Astrocyte (in vitro differentiated cells and primary cell): ENCODE measurements at regions not wholly inside any gene's neighbourhood (a gene's known extent, or its start where the extent isn't known, plus 50 kb on each side); places are given as distances from the start of the nearest gene placed in this dataset.
"Not testable (repeated sequence)": the region's sequence is repeated elsewhere in the genome, so short reads cannot be mapped to it uniquely, and the experiment has no call there.

ENCODE experiments used
- DNase-seq: peaks from one replicate; pipeline ENCODE4 v3.0.0-alpha.2; 2010; ENCODE audit warnings: low read depth
- FAIRE-seq: peaks from 2 replicates; lab custom pipeline; 2011; peaks lifted over from hg19 to GRCh38; lab: Jason Lieb, UNC
- H2AFZ ChIP-seq: 2 replicates; pipeline ENCODE4 v1.6.0; 2012; ENCODE audit warnings: low read depth, low read length, inconsistent platforms
- H3K27ac ChIP-seq: 2 replicates; pipeline ENCODE4 v1.5.1; 2011; ENCODE audit warnings: low read depth, low read length, inconsistent platforms
- H3K27me3 ChIP-seq: 2 replicates; pipeline ENCODE4 v1.6.0; 2011; ENCODE audit warnings: low read length, inconsistent platforms; ENCODE audit not compliant: insufficient read depth
- H3K36me3 ChIP-seq: 2 replicates; pipeline ENCODE4 v1.5.1; 2011; ENCODE audit warnings: low read length, inconsistent platforms; ENCODE audit not compliant: insufficient read depth
- H3K4me1 ChIP-seq: 2 replicates; pipeline ENCODE4 v1.5.1; 2011; ENCODE audit warnings: low read length, inconsistent platforms; ENCODE audit not compliant: insufficient read depth
- H3K4me2 ChIP-seq: 2 replicates; pipeline ENCODE4 v1.6.0; 2012; ENCODE audit warnings: low read length, inconsistent platforms
- H3K4me3 ChIP-seq: 2 replicates; pipeline ENCODE4 v1.5.1; 2011; ENCODE audit warnings: low read depth, mild to moderate bottlenecking, low read length, inconsistent platforms; ENCODE audit not compliant: insufficient read depth
- H3K79me2 ChIP-seq: 2 replicates; pipeline ENCODE4 v1.6.0; 2012; ENCODE audit warnings: mild to moderate bottlenecking, low read length, inconsistent platforms; ENCODE audit not compliant: insufficient read depth
- H3K9ac ChIP-seq: 2 replicates; pipeline ENCODE4 v1.6.0; 2012; ENCODE audit warnings: mild to moderate bottlenecking, low read length, inconsistent platforms
- H3K9me3 ChIP-seq: 2 replicates; pipeline ENCODE4 v1.5.1; 2012; ENCODE audit warnings: low read depth, mild to moderate bottlenecking, low read length, inconsistent platforms; ENCODE audit not compliant: insufficient read depth
- H4K20me1 ChIP-seq: 2 replicates; pipeline ENCODE4 v1.6.0; 2012; ENCODE audit warnings: low read length, inconsistent platforms; ENCODE audit not compliant: insufficient read depth
- H3K27ac Mint-ChIP-seq: one replicate; pipeline ENCODE4 v1.8.0; 2021; ENCODE audit warnings: mild to moderate bottlenecking, mixed read lengths; ENCODE audit not compliant: unreplicated experiment
- H3K27me3 Mint-ChIP-seq: one replicate; pipeline ENCODE4 v1.8.0; 2021; ENCODE audit warnings: low read depth, mixed read lengths; ENCODE audit not compliant: unreplicated experiment
- H3K36me3 Mint-ChIP-seq: one replicate; pipeline ENCODE4 v1.8.0; 2021; ENCODE audit warnings: low read depth, mixed read lengths; ENCODE audit not compliant: unreplicated experiment
- H3K4me1 Mint-ChIP-seq: one replicate; pipeline ENCODE4 v1.8.0; 2021; ENCODE audit warnings: low read depth, mixed read lengths; ENCODE audit not compliant: unreplicated experiment
- H3K4me3 Mint-ChIP-seq: one replicate; pipeline ENCODE4 v1.8.0; 2021; ENCODE audit warnings: mild to moderate bottlenecking, moderate library complexity, mixed read lengths; ENCODE audit not compliant: unreplicated experiment
- H3K9me3 Mint-ChIP-seq: one replicate; pipeline ENCODE4 v1.8.0; 2021; ENCODE audit warnings: mild to moderate bottlenecking, mixed read lengths; ENCODE audit not compliant: unreplicated experiment
- EZH2 ChIP-seq: IDR thresholded peaks from 2 replicates; pipeline ENCODE4 v1.6.1; 2012; ENCODE audit warnings: mild to moderate bottlenecking, low read length, inconsistent platforms; ENCODE audit not compliant: insufficient read depth

DNA sequence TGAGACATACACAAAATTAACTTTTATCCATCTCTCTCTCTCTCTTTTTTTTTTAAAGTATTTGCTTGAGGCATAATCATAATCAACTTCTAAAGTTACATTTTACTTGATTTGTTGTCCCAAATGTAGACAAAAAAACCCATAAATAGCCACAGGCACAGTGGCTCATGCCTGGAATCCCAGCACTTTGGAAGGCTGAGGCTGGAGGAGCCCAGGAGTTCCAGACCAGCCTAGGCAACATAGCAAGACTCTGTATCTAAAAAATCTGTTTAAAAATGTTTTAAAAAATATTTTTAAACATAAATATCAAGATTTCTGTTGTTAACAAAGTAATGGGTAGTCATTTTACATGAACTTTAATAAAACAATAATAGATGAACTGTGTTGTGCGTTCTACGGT is 4791.1 kb upstream of the OR11H1 start:
- peaks cover 18% of the 10 kb centered on the region for H3K9me3 Mint-ChIP-seq
- not testable (repeated sequence) for H3K27ac ChIP-seq, H4K20me1 ChIP-seq, DNase-seq, H3K4me3 ChIP-seq, H3K79me2 ChIP-seq, H3K4me2 ChIP-seq, H3K9ac ChIP-seq, H2AFZ ChIP-seq, FAIRE-seq, H3K36me3 Mint-ChIP-seq, H3K4me3 Mint-ChIP-seq, H3K4me1 ChIP-seq, H3K27ac Mint-ChIP-seq, H3K4me1 Mint-ChIP-seq, H3K27me3 ChIP-seq, H3K27me3 Mint-ChIP-seq, H3K36me3 ChIP-seq, H3K9me3 ChIP-seq

DNA sequence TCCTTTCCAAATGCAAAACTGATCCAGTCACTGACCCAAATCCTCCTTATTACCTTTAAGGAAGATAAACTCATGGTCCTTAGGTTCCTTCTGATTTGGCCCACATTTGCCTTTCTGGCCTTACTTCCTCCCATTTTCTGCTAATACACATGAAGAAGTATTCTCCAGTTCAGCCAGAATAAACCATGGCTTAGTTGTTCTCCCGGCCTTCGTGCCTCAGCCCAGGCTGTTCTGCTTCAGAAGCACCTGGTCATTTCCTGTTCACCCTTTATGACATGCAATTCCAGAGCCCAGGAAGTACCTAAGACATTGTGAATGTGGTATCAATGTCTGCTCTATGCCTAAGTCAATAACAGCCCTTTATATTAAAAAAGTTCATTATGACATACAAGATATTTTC is 4790.1 kb upstream of the OR11H1 start:
- not testable (repeated sequence) for H3K27ac ChIP-seq, H3K79me2 ChIP-seq, H3K27ac Mint-ChIP-seq, H3K27me3 ChIP-seq, H3K36me3 ChIP-seq, DNase-seq, H3K4me3 Mint-ChIP-seq, H3K4me3 ChIP-seq, H3K4me1 ChIP-seq, H3K4me1 Mint-ChIP-seq, H3K9me3 ChIP-seq, H3K9ac ChIP-seq, H3K4me2 ChIP-seq, H3K27me3 Mint-ChIP-seq, H3K36me3 Mint-ChIP-seq, H2AFZ ChIP-seq, H4K20me1 ChIP-seq, FAIRE-seq
- peaks cover 18% of the 10 kb centered on the region for H3K9me3 Mint-ChIP-seq

DNA sequence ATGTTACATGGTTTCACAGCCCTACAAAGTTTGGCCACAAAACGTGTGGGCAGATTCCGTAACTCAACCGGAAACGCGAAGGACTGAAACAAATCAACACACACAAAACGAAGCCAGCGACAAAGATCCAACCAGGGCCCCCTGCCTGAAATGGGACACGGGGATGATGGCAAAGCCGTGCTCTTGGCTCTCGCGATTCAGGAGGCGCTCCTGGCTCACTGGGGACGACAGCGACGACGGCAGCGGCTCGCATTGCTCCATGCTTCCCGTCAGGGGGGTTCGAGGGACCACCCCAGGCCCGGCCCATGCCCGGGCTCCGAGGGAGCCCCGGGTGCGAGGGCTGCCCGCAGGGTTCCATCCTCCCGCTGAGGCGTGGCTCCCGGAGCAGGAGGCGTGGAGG is 4786.8 kb upstream of the OR11H1 start:
- Histone ChIP-seq H2AFZ (no peak overlapping the region), H3K36me3 (no peaks in the 10 kb centered on the region), H3K9me3 (peaks cover 10% of the 10 kb centered on the region), H3K9ac (no peak overlapping the region), H3K27ac (no peak overlapping the region), H4K20me1 (no peaks in the 10 kb centered on the region), H3K4me2 (no peak overlapping the region), H3K4me3 (no peak overlapping the region), H3K27me3 (no peaks in the 10 kb centered on the region), H3K79me2 (no peaks in the 10 kb centered on the region), H3K4me1 (no peaks in the 10 kb centered on the region)
- H3K4me1 Mint-ChIP-seq, result no peaks in the 10 kb centered on the region
- DNase-seq (no peak), FAIRE-seq (no peak)
- peaks cover 21% of the 10 kb centered on the region for H3K9me3 Mint-ChIP-seq
- H3K27ac Mint-ChIP-seq, result no peak overlapping the region
- TF ChIP-seq EZH2, result no peak
- no peaks in the 10 kb centered on the region for H3K27me3 Mint-ChIP-seq
- H3K36me3 Mint-ChIP-seq, result no peaks in the 10 kb centered on the region
- H3K4me3 Mint-ChIP-seq, result no peak overlapping the region

DNA sequence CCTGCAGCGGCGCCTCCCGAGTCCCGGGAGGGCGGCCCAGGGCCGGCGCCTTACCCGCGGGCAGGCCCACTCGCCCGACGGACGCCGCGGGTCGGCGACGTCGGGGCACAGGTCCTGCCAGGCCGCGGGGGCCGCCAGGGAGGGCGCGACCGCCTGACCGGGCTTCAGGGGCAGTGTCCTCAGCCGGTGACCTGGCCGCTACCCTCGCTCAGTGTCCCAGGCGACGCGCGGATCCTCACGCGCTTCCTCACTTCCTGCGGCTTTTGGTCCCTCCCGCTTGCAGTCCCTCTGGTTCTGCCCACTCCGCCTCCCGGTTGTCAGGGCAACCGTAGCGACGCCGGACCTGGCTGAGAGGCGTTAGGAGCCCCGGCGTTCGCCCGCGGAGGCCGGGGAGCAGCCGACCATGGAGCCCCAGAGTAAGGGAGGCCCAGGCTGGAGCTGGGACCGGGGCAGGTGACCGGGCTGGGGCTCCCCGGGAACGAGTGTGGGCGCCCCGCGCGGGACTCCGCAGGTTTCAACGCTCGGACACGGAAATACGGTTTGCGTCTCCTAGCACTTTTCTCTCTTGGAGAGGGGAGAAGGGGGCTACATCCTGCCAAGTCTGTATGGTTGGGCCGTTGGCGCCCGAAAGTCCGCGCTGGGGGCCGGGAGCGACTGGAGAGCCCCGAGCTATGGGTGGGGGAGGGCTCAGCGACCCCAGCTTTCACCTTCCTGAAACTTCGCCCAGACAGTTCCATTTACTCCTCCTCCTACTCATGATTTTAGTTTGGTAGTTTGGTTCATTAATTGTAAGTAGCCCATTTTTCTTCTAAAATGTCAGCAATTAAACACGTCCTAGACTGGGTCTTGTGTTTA is 4786.0 kb upstream of the OR11H1 start:
- not testable (repeated sequence) for H3K9ac ChIP-seq, H3K36me3 ChIP-seq, H3K4me3 Mint-ChIP-seq, H3K4me2 ChIP-seq, H3K27me3 ChIP-seq, H4K20me1 ChIP-seq, H3K79me2 ChIP-seq, H3K36me3 Mint-ChIP-seq, H3K4me1 ChIP-seq, H3K4me1 Mint-ChIP-seq, H2AFZ ChIP-seq, H3K27me3 Mint-ChIP-seq, DNase-seq, H3K4me3 ChIP-seq, FAIRE-seq, H3K9me3 ChIP-seq, H3K27ac ChIP-seq, H3K27ac Mint-ChIP-seq
- peaks cover 21% of the 10 kb centered on the region for H3K9me3 Mint-ChIP-seq

DNA sequence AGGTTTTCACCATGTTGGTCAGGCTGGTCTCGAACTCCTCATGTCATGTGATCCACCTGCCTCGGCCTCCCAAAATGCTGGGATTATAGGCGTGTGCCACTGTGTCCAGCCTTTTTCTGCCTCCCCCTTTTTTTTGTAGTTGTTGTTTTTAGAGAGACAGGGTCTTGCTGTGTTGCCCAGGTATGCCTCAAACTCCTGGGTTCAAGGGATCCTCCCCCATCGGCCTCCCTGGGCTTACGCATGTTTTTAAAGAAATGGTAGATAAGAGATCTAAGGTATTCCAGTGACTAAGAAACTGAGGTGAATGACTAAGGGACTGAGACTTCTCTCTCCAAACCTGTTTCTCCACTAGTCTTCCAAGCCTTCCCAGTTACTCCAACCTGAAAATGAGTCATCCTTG is 4781.6 kb upstream of the OR11H1 start:
- not testable (repeated sequence) for H3K4me2 ChIP-seq, H3K4me3 ChIP-seq, H3K4me1 Mint-ChIP-seq, H3K4me3 Mint-ChIP-seq, H3K27me3 Mint-ChIP-seq, DNase-seq, H3K27ac Mint-ChIP-seq, FAIRE-seq, H3K9ac ChIP-seq, H3K36me3 Mint-ChIP-seq, H3K4me1 ChIP-seq, H3K27me3 ChIP-seq, H3K36me3 ChIP-seq, H3K27ac ChIP-seq, H2AFZ ChIP-seq, H3K79me2 ChIP-seq, H3K9me3 ChIP-seq, H4K20me1 ChIP-seq
- peaks cover 15% of the 10 kb centered on the region for H3K9me3 Mint-ChIP-seq

DNA sequence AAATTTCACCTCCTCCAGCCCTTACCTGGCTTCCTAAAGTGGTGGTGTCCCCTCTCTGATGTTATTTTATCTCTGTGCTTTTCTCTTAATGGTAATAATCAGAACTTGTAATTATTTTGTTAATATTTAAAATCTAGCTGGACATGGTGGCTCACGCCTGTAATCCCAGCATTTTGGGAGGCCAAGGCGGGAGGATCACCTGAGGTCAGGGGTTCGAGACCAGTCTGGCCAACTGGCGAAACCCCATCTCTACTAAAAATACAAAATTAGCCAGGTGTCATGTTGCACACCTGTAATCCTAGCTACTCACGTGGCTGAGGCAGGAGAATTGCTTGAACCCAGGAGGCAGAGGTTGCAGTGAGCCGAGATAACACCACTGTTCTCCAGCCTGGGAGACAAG is 4780.8 kb upstream of the OR11H1 start:
- H3K4me3 ChIP-seq, H3K27me3 Mint-ChIP-seq, H3K9ac ChIP-seq, H3K36me3 Mint-ChIP-seq, H3K27ac Mint-ChIP-seq, H3K9me3 ChIP-seq, H3K4me2 ChIP-seq, H3K27ac ChIP-seq, FAIRE-seq, H4K20me1 ChIP-seq, H3K4me1 ChIP-seq, H3K27me3 ChIP-seq, H3K4me1 Mint-ChIP-seq, H3K36me3 ChIP-seq, DNase-seq, H3K4me3 Mint-ChIP-seq, H3K79me2 ChIP-seq, H2AFZ ChIP-seq: not testable (repeated sequence)
- peaks cover 15% of the 10 kb centered on the region for H3K9me3 Mint-ChIP-seq
